ENCODE measurements at regions not wholly inside any gene's neighbourhood (a gene's known extent, or its start where the extent isn't known, plus 50 kb on each side); places are given as distances from the start of the nearest gene placed in this dataset.

- TF ChIP-seq POLR2A (IDR thresholded peaks at IDR 0.05; ENCODE audit: low read length): no peak
- TF ChIP-seq GATA1 (IDR thresholded peaks at IDR 0.05; ENCODE audit: low read depth, low read length): no peak
These were observed 706.8 kb upstream of the ANO3 start for GRCh38 chr11:25625094-25625493.

Data from erythroblast (primary cell).